Daoy (cell line): ENCODE measurements at regions not wholly inside any gene's neighbourhood (a gene's known extent, or its start where the extent isn't known, plus 50 kb on each side); places are given as distances from the start of the nearest gene placed in this dataset.
"Not testable (repeated sequence)": the region's sequence is repeated elsewhere in the genome, so short reads cannot be mapped to it uniquely, and the experiment has no call there.

Experiments
- DNase-seq: peaks from one replicate; pipeline ENCODE4 v3.0.0-alpha.2; 2015; ENCODE audit warnings: low read depth

DNA sequence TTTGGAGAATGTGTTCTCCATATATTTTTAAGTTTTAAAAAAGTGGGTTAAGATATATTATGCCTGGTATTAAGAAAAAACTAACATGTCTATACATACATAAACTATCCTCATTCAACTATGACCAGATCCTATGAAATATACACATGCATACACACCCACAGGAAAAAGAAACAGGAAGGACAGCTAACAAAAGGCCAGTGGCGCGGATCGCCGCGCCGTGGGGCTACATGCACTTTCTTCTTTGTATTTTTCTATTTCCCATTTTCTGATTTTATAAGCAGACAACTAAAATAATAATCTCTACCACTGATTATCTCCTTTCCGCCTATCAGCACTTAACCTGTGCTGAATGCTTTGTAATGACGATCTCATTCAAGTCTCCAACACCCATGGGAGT, 160.1 kb downstream of the OR4M2 start:
- no peak for DNase-seq

DNA sequence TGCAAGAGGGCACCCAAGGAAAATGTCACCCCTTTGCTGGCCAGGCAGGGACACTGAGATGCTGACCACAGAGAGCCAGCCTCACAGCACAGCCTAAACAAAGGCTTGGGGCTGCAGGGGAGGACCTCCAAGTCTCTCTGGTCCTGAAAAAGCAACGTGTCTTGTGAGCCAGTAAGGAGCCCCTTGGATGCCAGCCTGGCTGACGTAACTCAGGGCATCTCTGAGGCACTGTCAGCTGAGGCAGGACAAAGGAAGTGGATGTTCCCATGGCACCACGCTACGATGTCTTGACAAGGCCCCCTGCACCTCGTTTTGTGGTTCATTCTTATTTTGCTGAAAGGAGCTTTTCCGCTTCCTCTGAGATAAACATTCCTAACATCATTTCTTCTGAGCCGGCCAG, 160.7 kb downstream of the OR4M2 start:
- DNase-seq, result peak; percentile 48

DNA sequence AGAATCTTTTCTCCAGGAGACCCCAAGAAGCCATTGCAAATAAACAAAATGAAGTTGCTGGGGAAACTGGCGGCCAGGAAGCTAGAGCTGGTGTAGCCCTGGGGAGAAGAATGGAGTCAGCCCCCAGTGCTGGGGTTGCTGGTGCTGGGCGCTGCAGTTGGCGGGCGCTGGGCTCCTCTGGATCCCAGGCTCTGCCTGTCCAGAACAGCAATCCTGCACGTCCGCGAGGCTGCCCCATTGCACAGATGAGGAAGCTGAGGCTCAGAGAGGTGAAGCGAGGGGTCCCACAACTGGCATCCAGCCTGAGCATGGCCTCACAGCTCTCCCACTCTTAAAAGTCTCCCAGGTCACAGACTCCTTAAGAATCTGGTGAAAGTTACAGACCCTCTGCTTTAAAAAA, 161.1 kb downstream of the OR4M2 start:
- DNase-seq, result no peak

DNA sequence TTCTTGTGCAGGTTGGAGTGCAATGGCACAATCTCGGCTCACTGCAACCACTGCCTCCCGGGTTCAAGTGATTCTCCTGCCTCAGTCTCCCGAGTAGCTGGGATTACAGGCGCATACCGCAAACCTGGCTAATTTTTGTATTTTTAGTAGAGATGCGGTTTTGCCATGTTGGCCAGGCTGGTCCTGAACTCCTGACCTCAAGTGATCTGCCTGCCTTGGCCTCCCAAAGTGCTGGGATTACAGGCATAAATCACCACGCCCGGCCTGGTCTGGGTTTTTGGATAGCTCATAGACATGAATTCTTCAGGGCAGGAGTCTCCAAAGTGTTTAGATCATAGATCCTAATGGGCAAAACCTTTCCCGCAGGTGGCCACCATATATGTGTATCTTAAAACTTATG, 162.0 kb downstream of the OR4M2 start:
- DNase-seq, result not testable (repeated sequence)

DNA sequence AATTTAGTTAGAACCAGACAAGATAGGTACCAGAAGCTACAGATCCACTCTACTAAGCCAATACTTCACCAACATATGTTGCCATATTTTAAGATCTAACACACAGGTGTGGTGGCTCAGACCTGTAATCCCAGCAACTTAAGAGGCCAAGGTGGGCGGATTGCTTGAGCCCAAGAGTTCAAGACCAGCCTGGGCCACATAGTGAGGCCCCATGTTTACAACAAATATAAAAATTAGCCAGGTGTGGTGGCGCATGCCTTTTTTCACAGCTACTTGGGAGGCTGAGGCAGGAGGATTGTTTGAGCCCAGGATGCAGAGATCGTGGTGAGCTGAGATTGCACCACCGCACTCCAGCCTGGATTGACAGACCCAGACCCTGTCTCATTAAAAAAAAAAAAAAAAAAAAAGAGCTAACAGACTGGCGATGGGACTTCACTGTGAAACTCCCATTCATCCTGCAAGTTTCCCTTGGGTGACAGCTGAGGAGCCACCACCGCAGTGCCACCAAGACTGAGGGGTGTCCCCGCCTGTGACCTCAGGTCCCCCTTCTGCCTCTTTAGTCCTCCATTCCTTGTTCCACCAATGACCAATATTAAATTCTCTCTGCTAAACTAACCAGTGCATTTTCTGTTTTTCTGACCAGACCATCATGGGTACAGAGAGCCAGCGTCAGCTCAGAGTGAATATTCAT, 163.3 kb downstream of the OR4M2 start:
- no peak for DNase-seq

DNA sequence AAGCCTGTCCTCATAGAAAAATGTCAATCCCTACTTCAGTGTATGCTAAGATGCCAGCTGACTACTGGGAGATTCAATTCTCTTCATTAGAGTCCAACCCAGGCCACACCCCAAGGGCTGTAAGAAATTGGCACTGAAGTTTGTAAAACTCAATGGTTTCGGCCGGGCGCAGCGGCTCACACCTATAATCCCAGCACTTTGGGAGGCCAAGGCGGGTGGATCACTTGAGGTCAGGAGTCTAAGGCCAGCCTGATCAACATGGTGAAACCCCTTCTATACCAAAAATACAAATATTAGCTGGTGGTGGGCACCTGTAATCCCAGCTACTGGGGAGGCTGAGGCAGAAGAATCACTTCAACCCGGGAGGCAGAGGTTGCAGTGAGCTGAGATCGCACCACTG, 169.2 kb downstream of the OR4M2 start:
- DNase-seq, result not testable (repeated sequence)

DNA sequence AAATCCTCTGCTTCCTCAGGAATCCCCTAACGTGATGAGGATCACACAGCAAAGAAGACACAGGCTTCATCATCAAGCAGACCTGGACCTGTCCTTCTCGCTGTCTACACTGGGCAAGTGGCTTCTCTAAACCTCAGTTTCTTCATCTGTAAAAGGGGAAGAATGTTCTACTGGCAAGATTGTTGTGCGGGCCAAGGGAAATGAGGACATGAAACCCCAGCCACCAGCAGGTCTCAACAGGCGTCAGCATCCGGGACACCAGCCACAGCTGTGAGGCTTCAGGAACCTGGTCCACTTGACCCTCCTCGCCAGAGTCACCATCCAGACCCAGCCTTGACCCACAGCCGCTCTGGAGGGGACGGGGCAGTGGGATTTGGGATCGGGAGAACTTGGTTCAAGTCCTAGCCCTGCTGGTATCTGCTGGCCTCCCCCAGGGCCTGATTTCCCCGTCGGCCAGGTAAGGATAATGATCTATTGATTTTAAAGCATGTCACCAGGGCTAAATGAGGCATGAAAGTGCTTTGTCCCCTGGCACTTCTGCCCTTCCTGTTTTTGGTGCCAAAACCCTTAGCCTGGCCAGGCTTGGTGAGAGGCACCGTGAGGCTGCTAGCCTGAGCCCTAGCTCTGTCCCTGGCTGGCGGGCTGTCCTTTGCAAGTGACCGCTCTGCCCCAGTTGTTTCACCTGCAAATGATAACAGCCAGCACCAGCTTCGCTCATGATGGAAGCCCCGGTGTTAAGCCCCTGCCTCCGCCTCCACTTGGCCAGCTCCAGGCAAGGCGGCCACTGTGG, 170.4 kb downstream of the OR4M2 start:
- not testable (repeated sequence) for DNase-seq

DNA sequence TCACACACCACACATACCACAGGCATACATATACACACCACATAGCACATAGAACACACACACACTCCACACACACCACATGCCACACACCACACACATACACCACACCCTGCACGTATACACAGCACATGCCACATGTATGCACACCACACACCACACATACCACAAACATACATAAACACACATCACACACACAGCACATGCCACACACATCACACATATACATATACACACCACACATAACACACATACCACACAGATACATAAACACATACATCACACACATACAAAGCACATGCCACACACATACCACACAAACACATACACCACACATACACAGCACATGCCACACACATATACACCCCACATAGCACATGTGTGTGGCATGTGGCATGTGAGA, 171.1 kb downstream of the OR4M2 start:
- DNase-seq, result no peak

DNA sequence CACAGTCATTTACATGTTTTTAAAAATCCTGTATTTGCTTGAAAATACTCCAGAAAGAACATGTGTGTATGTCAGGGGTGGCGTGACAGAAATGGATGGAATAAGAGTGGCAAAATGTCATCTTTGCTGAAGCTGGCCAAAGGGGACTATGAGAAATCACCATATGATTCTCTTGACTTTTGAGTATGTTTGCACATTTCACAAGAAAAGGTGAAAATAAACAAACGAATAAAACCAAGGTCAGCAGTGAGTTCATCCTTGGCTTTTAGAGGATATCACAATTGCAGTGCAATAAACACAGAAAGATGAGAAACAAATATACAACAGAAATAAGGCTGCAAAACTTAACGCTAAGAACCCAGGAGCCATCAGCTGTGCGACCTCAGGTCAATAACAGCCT, 171.7 kb downstream of the OR4M2 start:
- DNase-seq, result not testable (repeated sequence)

DNA sequence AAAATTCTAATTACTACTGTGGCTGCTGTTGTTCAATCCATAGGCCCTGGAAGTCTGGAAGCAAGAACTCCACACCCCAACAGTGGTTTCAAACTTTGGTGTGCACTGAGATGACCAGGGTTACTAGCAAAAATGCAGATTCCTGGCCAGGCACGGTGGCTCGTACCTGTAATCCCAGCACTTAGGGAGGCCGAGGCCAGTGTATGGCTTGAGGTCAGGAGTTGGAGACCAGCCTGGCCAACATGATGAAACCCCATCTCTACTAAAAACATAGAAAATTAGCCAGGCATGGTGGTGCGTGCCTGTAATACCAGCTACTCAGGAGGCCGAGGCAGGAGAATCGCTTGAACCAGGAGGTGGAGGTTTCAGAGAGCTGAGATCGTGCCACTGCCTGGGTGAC, 172.2 kb downstream of the OR4M2 start:
- DNase-seq, result not testable (repeated sequence)

DNA sequence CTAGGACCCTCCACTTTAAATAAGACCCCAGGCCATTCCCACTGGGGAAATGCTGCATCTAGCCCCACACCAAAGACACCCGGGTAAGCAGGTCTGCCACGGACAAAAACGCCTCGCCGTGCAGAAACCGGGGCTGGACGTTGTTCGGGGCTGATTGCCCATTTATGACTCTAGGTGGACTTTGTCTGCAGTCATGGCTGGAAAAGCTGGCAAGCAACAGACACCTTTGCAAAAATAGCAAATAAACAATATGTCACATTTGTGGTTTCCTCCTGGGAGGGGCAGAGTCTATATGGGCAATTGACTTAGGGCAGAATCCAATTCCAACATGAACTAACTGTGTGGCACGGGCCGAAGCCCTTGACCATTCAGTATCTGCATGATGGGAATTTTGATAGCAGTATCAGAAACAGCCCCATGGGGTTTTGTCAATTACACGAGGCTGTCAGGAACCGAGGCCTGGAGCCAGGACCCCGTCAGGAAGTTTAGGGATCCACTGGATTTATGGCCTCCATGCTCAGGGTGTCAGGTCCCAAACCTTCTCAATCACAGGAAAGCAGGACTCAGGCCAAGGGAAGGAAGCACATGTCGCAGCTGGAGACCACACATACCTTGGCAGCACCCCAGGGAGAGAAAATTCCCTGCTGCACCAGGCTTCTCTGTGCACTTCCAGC, 172.8 kb downstream of the OR4M2 start:
- DNase-seq, result not testable (repeated sequence)

DNA sequence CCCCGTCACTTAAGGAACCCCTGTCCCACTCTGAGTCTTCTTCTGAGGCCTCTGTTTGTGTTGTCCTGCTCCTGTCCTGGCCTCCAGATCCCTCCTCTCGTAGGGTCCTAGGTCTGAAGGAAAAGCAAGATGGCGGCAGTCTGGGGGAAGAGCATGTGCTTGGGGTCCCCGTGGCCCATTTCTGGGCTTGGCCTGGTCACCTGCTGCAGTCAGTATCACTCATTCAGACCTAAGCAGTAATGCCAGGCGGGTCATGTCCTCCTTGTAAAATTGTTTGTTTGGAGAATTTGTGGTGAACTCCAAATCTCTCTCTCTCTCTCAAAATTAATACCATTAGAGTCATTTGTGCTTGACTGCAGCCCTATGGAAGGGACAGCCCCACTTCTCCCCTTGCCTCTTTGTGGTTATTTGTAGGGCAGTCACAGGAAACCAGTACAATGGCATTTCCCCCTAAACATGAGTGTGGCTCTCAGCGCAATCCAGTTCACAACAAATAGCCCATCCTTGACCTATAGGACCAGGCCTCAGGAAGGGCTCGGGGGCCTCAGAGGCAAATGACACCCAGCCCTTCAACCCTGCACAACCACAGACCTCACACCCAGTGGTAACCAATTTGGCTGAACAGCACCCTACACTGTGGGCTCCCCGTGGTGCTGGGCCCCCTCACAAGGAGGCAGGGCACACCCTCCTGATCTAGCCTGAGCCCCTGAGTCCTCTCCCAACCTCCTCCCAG, 173.5 kb downstream of the OR4M2 start:
- no peak for DNase-seq

DNA sequence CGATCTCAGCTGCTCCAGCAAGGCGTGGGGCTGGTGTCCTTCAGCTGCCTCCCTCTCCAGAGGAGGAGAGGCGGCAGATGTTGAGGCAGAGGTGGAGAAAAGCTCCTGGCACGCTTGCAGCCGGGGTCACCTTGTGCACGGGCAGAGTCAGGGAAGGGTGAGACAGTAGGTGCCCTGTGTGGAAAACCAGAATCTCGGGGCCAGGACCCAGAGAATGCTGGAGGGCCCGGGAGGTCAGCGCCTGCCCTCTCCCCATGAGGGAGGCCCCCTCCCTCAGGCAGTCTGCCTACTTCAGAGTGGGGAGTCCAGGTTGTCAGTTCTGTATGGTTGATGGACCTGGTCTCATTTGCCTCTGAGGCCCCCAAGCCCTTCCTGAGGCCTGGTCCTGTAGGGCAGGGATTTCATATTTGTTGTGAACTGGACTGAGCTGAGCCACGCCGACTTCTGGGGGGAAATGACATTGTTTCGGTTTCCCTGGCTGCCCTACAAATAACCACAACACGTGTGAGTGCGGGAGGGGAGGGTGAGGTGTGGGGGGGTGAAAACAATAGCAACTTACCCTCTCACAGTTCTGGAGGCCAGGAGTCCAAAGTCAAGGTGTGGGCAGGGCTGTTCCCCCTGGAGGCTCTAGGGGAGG, 174.2 kb downstream of the OR4M2 start:
- not testable (repeated sequence) for DNase-seq

DNA sequence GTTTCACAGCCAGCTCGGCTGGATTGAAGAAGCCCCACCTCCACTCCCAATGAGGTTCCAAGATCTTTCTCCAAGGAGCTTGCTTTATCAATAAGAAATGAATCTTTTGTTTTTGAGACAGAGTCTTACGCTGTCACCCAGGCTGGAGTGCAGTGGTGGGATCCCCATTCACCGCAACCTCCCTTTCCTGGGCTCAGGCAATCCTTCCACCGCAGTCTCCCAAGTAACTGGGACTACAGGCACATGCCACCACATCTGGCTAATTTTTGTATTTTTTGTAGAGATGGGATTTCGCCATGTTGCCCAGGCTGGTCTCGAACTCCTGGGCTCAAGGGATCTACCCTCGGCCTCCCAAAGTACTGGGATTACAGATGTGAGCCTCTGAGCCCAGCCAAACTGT, 175.3 kb downstream of the OR4M2 start:
- not testable (repeated sequence) for DNase-seq

DNA sequence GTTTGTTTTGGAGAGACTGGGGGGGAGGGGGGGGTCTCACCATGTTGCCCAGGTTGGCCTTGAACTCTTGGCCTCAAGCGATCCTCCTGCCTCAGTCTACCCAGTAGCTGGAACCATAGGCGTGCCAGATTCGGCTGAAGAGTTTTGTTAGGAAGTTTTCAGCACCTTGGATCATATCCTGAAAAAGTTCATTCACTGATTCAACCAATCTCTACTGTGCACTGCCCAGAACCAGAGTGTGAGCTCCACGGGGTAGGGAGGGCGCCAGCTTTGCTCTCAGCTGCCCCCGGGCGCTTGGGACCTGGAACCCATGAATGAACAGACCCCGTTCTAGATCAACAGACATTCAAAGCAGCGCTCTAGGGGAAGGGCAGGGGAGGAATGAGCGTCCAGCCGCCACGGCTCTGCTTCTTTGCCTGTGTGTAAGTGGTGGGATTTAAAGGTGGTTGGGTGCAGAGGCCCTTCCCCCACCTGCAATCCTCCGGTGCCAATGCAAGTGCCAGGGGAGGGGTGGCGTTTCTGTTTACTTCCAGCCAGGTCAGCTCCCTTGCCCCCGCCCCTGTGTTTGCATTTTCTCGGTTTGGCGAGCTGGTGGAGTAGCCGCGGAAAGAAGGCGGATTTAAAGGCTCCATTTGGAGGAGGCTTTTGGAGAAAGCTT, 176.2 kb downstream of the OR4M2 start:
- not testable (repeated sequence) for DNase-seq

DNA sequence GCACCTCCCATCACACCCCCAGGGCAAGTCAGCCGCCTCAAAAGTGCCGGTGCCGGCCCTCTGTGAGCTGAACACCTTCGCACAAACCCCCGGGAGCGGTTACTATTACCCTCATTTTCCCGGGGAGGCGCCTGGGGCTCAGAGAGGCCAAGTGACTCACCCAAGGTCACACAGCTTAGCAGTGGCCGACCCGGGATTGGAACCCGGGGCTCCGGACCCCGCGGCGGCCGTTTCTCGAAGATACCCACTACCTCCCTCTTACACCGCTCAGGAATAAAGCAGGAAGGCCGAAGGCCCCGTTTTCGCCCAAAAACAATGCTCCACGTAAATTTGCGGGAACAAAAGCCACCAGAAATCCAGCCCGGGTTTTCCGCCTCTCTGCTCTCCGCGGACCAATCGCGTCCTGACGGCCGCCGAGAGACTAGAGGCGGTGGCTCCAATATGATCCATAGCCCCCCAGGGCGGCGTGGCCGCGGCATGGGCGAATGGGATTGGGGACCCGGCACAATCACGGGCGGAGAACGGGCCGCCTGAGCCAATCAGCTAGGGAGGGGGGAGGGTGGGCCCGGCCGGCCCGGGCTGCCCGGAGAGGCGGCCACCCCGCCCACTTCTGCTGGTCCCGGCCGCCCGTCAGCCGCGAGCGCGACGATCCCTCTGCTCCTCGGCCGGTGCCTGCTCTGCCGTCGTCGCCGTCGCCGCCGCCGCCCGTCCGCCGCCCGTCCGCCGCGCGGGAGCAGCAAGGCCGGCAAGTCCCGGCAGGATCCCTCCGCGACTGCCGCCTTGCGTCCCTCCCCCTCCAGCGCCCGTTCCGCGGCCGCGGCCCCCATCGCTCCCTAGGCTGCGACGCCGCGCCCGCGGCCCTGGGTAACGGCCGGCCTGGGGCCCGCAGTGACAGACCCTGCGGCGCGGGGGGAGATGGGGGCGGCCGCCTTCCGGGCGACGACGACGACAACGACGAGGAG, 177.0 kb downstream of the OR4M2 start:
- DNase-seq, result peak; percentile 91

DNA sequence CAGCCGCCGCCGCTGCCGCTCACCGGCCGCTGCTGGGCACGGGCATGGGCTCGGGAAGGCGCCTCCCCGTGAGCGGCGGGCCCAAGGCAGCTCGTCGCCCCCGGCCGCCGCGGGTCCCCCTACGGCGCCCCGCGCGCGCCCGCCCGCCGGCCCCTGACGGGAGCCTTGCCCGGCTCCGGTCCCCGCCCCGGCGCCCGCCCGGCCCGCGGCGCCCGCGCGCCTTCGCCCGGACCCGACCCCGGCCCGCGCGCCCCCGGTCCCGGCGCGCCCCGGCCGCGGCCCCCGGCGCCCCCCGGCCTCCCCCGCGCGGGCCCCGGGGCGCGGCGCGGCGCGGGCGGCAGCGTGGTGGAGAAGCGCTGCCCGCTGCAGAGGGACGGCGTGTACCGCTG, 177.7 kb downstream of the OR4M2 start:
- DNase-seq, result no peak

DNA sequence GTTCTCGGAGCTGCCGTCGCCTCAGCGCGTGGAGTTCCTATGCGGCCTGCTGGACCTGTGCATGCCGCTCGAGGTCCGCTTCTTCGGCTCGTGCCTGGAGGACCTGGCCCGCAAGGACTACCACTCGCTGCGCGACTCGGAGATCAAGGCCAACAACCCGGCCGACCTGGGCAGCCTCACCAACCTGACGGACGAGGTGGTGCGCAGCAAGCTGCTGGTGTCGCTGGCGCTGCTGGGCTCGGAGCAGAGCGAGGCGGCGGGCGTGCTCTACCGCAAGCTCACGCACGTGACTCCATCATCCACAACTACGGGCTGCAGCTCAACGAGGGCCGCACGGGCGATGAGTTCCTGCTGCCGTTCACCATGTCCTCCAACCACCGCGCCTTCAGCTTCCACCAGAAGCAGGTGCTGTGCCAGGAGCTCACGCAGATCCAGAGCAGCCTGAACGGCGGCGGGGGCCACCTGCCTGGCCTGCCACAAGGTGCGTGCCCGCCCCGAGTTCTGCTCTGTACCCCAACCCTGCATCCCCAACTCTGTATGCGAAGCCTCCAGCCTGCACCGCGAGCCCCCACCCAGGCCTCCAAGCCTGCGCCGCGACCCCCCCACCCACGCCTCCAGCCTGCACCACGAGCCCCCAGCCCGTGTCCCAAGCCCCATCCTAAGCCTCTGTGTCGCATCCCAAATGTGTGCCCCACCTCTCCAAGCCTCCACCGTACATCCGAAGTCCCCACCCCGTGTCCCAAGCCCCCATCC, 178.2 kb downstream of the OR4M2 start:
- peak; percentile 59 for DNase-seq

DNA sequence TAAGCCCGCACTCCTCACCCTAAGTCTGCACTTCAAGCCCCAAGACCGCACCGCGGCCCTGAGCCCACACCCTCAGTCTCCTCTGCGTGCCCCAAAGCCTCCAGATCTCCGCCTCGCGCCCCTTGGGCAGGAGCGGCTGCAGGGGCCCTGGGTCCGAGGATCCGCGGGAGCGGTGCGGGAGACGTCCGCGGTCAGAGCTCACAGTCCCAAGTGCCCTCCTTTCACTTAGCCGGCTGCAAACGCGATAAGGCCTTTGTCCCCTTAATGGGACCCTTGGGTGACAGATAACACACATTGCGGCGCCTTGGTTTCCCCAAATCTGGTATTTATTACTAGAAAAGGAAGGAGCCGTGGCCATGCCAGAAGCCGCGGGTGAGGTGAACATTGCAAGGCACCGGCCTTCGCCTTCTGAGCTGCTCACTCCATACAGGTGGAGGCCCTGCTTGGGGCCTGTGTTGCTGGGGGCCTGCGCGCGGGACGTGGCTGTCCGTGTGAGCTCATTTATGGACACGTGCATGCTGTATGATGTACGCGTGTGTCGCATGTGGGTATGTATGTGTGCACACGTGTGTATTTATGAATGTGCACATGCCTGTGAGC, 178.9 kb downstream of the OR4M2 start:
- not testable (repeated sequence) for DNase-seq
